ENCODE measurements at regions not wholly inside any gene's neighbourhood (a gene's known extent, or its start where the extent isn't known, plus 50 kb on each side); places are given as distances from the start of the nearest gene placed in this dataset.
"Not testable (repeated sequence)": the region's sequence is repeated elsewhere in the genome, so short reads cannot be mapped to it uniquely, and the experiment has no call there.

GRCh38 chr5:94057217-94057616 lies 315.8 kb upstream of the POU5F2 start:
- Mint-ChIP-seq H3K4me1 (peaks cover 32% of the 10 kb centered on the region), H3K36me3 (ENCODE audit: insufficient read depth) (peaks cover 15% of the 10 kb centered on the region), H3K27ac (ENCODE audit: low read depth) (no peak overlapping the region), H3K27me3 (no peaks in the 10 kb centered on the region), H3K9me3 (no peaks in the 10 kb centered on the region), H3K4me3 (no peak overlapping the region)
- no peak for DNase-seq (ENCODE audit: low spot score in 2 of 2)
- no peak for ATAC-seq (replicated peaks; ENCODE audit: extremely low read depth, poor library complexity, severe bottlenecking)

DNA sequence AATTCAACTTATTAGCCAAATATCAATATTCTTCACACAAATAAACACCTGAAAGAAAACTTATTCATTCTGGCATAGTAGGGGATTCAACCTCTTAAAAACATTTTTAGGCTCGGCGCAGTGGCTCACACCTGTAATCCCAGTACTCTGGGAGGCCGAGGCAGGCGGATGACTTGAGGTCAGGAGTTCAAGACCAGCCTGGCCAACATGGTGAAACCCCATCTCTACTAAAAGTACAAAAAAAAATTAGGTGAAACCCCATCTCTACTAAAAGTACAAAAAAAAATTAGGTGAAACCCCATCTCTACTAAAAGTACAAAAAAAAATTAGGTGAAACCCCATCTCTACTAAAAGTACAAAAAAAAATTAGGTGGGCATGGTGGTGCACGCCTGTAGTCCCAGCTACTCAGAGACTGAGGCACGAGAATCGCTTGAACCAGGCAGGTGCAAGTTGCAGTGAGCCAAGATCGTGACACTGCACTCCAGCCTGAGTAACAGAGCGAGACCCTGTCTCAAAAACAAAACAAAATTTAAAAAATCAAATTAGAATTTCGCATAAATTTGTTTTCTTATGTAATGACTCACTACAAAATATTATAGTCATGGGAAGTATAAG lies 308.0 kb upstream of the POU5F2 start:
- not testable (repeated sequence) for DNase-seq (ENCODE audit: low spot score in 2 of 2); H3K4me3 Mint-ChIP-seq; H3K4me1 Mint-ChIP-seq; H3K27me3 Mint-ChIP-seq; H3K27ac Mint-ChIP-seq (ENCODE audit: low read depth); H3K9me3 Mint-ChIP-seq; ATAC-seq (replicated peaks; ENCODE audit: extremely low read depth, poor library complexity, severe bottlenecking)
- H3K36me3 Mint-ChIP-seq (ENCODE audit: insufficient read depth): peaks cover 29% of the 10 kb centered on the region

- no peak overlapping the region for H3K4me3 Mint-ChIP-seq
- H3K27me3 Mint-ChIP-seq: no peaks in the 10 kb centered on the region
- no peak for DNase-seq (ENCODE audit: low spot score in 2 of 2)
- H3K9me3 Mint-ChIP-seq: no peaks in the 10 kb centered on the region
- H3K4me1 Mint-ChIP-seq: no peaks in the 10 kb centered on the region
- H3K36me3 Mint-ChIP-seq (ENCODE audit: insufficient read depth): peaks cover 28% of the 10 kb centered on the region
- ATAC-seq (replicated peaks; ENCODE audit: extremely low read depth, poor library complexity, severe bottlenecking): no peak
- H3K27ac Mint-ChIP-seq (ENCODE audit: low read depth): no peak overlapping the region
Observed at GRCh38 chr5:94045839-94046782, 304.7 kb upstream of the POU5F2 start.

- H3K27ac Mint-ChIP-seq (ENCODE audit: low read depth): no peak overlapping the region
- no peak for DNase-seq (ENCODE audit: low spot score in 2 of 2)
- no peaks in the 10 kb centered on the region for H3K27me3 Mint-ChIP-seq
- H3K36me3 Mint-ChIP-seq (ENCODE audit: insufficient read depth): peaks cover 20% of the 10 kb centered on the region
- no peak overlapping the region for H3K4me3 Mint-ChIP-seq
- no peaks in the 10 kb centered on the region for H3K4me1 Mint-ChIP-seq
- no peaks in the 10 kb centered on the region for H3K9me3 Mint-ChIP-seq
- ATAC-seq (replicated peaks; ENCODE audit: extremely low read depth, poor library complexity, severe bottlenecking): no peak
Observed at GRCh38 chr5:94043311-94043710, 301.9 kb upstream of the POU5F2 start.

DNA sequence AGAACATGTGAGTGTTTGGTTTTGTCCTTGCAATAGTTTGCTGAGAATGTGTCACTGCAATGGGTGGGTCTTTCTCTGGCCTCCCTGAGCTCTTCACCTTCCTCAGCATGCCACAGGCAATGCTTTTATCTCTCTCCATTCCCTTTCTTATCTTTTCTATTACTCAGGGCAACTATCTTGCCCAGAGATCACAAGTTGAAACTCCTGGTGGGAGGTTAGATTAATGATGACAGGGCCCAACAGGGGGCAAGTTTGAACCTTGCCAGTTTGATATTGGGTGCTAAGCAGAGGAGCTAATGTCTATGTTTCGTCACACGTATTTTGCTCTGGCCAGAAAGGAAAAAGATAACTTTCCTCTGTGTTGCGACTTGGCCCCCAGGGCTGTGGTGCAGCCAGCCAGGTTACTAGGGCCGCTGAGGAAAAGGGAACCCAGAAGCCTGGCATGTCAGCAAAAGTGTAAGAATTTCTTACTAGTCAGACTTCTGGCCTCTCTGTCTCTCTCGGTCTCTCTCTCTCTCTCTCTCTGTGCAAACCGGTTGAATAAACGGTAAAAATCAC lies 299.3 kb upstream of the POU5F2 start:
- Mint-ChIP-seq H3K4me3 (no peak overlapping the region), H3K36me3 (ENCODE audit: insufficient read depth) (peaks cover 14% of the 10 kb centered on the region)

GRCh38 chr5:94039101-94039500 lies 297.7 kb upstream of the POU5F2 start:
- no peaks in the 10 kb centered on the region for H3K27me3 Mint-ChIP-seq
- H3K9me3 Mint-ChIP-seq: no peaks in the 10 kb centered on the region
- no peaks in the 10 kb centered on the region for H3K4me1 Mint-ChIP-seq
- no peak for DNase-seq (ENCODE audit: low spot score in 2 of 2)
- H3K36me3 Mint-ChIP-seq (ENCODE audit: insufficient read depth): peaks cover 8% of the 10 kb centered on the region
- no peak overlapping the region for H3K27ac Mint-ChIP-seq (ENCODE audit: low read depth)
- ATAC-seq (replicated peaks; ENCODE audit: extremely low read depth, poor library complexity, severe bottlenecking): no peak
- no peak overlapping the region for H3K4me3 Mint-ChIP-seq

More for the DNA sequence above, 299.3 kb upstream of the POU5F2 start:
- Mint-ChIP-seq H3K27me3 (no peaks in the 10 kb centered on the region), H3K27ac (ENCODE audit: low read depth) (no peak overlapping the region), H3K9me3 (no peaks in the 10 kb centered on the region), H3K4me1 (no peaks in the 10 kb centered on the region)
- no peak for ATAC-seq (replicated peaks; ENCODE audit: extremely low read depth, poor library complexity, severe bottlenecking)
- DNase-seq (ENCODE audit: low spot score in 2 of 2): no peak

- H3K27ac Mint-ChIP-seq (ENCODE audit: low read depth): no peak overlapping the region
- H3K4me1 Mint-ChIP-seq: no peaks in the 10 kb centered on the region
- ATAC-seq (replicated peaks; ENCODE audit: extremely low read depth, poor library complexity, severe bottlenecking) (no peak), DNase-seq (ENCODE audit: low spot score in 2 of 2) (no peak)
- no peaks in the 10 kb centered on the region for H3K9me3 Mint-ChIP-seq
- no peak overlapping the region for H3K4me3 Mint-ChIP-seq
- no peaks in the 10 kb centered on the region for H3K27me3 Mint-ChIP-seq
- peaks cover 2% of the 10 kb centered on the region for H3K36me3 Mint-ChIP-seq (ENCODE audit: insufficient read depth)
Observed at GRCh38 chr5:94031631-94032030, 290.2 kb upstream of the POU5F2 start.

- Mint-ChIP-seq H3K36me3 (ENCODE audit: insufficient read depth) (no peaks in the 10 kb centered on the region), H3K27me3 (no peaks in the 10 kb centered on the region), H3K4me1 (peaks cover 6% of the 10 kb centered on the region), H3K9me3 (no peaks in the 10 kb centered on the region), H3K4me3 (no peak overlapping the region), H3K27ac (ENCODE audit: low read depth) (peak overlapping the region; percentile 32)
- DNase-seq (ENCODE audit: low spot score in 2 of 2): no peak
- no peak for ATAC-seq (replicated peaks; ENCODE audit: extremely low read depth, poor library complexity, severe bottlenecking)
Observed at GRCh38 chr5:94028001-94028400, 286.6 kb upstream of the POU5F2 start.

DNA sequence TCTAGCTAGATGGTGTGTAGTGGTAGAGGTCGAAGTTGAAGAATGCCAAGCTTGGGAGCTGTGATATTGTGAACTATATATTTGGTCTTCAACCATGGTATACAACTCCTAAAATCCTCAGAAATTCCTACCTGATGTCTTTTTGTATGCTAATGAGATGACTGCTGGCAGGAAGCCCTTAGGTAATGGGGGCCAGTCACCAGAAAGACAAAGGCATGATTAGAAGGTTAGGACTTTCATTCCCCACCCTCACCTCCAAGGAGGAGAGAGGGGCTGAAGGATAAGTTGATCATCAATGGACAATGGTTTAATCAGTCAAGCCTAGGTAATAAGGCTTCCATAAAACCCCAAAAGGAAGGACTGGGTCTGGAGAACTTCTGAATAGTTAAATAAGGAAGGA lies 285.7 kb upstream of the POU5F2 start:
- ATAC-seq (replicated peaks; ENCODE audit: extremely low read depth, poor library complexity, severe bottlenecking): no peak
- Mint-ChIP-seq H3K9me3 (no peaks in the 10 kb centered on the region), H3K27ac (ENCODE audit: low read depth) (no peak overlapping the region), H3K27me3 (no peaks in the 10 kb centered on the region), H3K4me1 (peaks cover 6% of the 10 kb centered on the region), H3K4me3 (no peak overlapping the region), H3K36me3 (ENCODE audit: insufficient read depth) (no peaks in the 10 kb centered on the region)
- no peak for DNase-seq (ENCODE audit: low spot score in 2 of 2)

DNA sequence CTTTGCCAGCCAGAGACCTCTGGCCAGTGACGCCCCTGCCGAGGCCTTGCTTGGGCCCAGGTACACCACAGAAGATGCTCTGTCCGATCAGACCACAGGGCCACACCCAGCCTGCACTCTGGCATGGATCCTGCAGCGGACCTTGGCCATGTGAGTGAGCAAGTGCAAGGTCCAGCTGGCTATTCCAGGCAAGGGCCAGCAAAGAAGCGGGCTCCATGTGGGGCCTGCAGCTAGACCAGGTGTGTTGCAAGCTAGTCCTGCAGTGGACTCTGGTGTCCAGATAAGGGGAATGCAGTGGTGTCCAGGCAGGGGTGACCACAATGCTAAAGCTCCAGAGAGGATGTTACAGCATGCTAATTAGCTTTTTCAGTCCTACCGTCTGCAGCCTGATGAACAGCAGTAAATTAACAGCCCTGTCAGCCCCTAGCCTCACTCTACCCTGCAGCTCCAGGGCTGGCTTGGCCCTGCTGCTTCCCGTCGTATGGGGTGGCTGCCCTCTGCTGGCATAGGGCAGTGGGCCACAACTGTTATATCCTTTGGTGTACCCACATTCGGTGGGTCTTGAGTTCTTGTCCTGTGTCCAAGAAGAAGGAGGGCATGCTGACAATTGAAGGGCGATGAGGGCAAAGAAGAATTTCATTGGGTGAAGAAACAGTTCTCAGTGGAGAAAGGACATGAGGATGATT lies 284.5 kb upstream of the POU5F2 start:
- H3K27me3 Mint-ChIP-seq: no peaks in the 10 kb centered on the region
- DNase-seq (ENCODE audit: low spot score in 2 of 2): no peak
- H3K9me3 Mint-ChIP-seq: no peaks in the 10 kb centered on the region
- H3K27ac Mint-ChIP-seq (ENCODE audit: low read depth): no peak overlapping the region
- no peak overlapping the region for H3K4me3 Mint-ChIP-seq
- H3K36me3 Mint-ChIP-seq (ENCODE audit: insufficient read depth): no peaks in the 10 kb centered on the region
- peaks cover 6% of the 10 kb centered on the region for H3K4me1 Mint-ChIP-seq
- ATAC-seq (replicated peaks; ENCODE audit: extremely low read depth, poor library complexity, severe bottlenecking): no peak

- Mint-ChIP-seq H3K27me3 (no peaks in the 10 kb centered on the region), H3K4me3 (no peak overlapping the region), H3K4me1 (peaks cover 6% of the 10 kb centered on the region), H3K27ac (ENCODE audit: low read depth) (no peak overlapping the region), H3K9me3 (no peaks in the 10 kb centered on the region), H3K36me3 (ENCODE audit: insufficient read depth) (no peaks in the 10 kb centered on the region)
- ATAC-seq (replicated peaks; ENCODE audit: extremely low read depth, poor library complexity, severe bottlenecking) (no peak), DNase-seq (ENCODE audit: low spot score in 2 of 2) (no peak)
Observed at GRCh38 chr5:94024620-94025019, 283.2 kb upstream of the POU5F2 start.

- no peaks in the 10 kb centered on the region for H3K9me3 Mint-ChIP-seq
- no peak for ATAC-seq (replicated peaks; ENCODE audit: extremely low read depth, poor library complexity, severe bottlenecking)
- H3K27ac Mint-ChIP-seq (ENCODE audit: low read depth): no peak overlapping the region
- H3K36me3 Mint-ChIP-seq (ENCODE audit: insufficient read depth): no peaks in the 10 kb centered on the region
- no peaks in the 10 kb centered on the region for H3K27me3 Mint-ChIP-seq
- DNase-seq (ENCODE audit: low spot score in 2 of 2): no peak
- peaks cover 6% of the 10 kb centered on the region for H3K4me1 Mint-ChIP-seq
- no peak overlapping the region for H3K4me3 Mint-ChIP-seq
Observed at GRCh38 chr5:94024101-94024500, 282.7 kb upstream of the POU5F2 start.
